HEK293 (cell line): ENCODE measurements at regions not wholly inside any gene's neighbourhood (a gene's known extent, or its start where the extent isn't known, plus 50 kb on each side); places are given as distances from the start of the nearest gene placed in this dataset.

Experiments used
- CTCF ChIA-PET: fragments of 350-600 bp; formaldehyde crosslinking; extraction: SDS; loops from one replicate; lab custom pipeline; 2021; ENCODE audit warnings: antibody characterized with exemption; lab: Yijun Ruan, JAX
- POLR2A ChIA-PET: fragments of 300-600 bp; formaldehyde crosslinking; extraction: SDS; loops from one replicate; lab custom pipeline; 2020; ENCODE audit warnings: antibody characterized with exemption, inconsistent platforms; lab: Yijun Ruan, JAX
- H3K27ac ChIP-seq: fragments of 200-500 bp; sonication (Bioruptor generic); 2 replicates; pipeline ENCODE4 v1.5.1; 2014; ENCODE audit warnings: low read depth, low read length, control low read depth, inconsistent platforms; ENCODE audit errors: extremely low read depth
- H3K36me3 ChIP-seq, 2 experiments: fragments of 200-500 bp in 1 of 2; sonication (Bioruptor generic) in 1 of 2; 1 replicate in 1 of 2; 2 replicates in 1 of 2; pipeline ENCODE4 v1.5.1; 2014 to 2017; ENCODE audit warnings: inconsistent platforms in 2 of 2, low read length in 2 of 2; ENCODE audit not compliant: control insufficient read depth in 2 of 2, insufficient read depth in 1 of 2
- H3K4me1 ChIP-seq: fragments of 200-500 bp; sonication (Bioruptor generic); 2 replicates; pipeline ENCODE4 v1.5.1; 2014; ENCODE audit warnings: mild to moderate bottlenecking, low read length, inconsistent platforms; ENCODE audit not compliant: control insufficient read depth, insufficient read depth
- H3K4me3 ChIP-seq: 2 replicates; pipeline ENCODE4 v1.5.1; 2011; ENCODE audit warnings: low read depth, mild to moderate bottlenecking, control low read depth, low read length, moderate library complexity
- H3K9me3 ChIP-seq: fragments of 200-500 bp; sonication (Bioruptor generic); 2 replicates; pipeline ENCODE4 v1.5.1; 2014; ENCODE audit warnings: low read depth, low read length, inconsistent platforms; ENCODE audit not compliant: control insufficient read depth, insufficient read depth
- AEBP2 ChIP-seq: fragments of 450-650 bp; formaldehyde crosslinking; IDR thresholded peaks from 2 replicates; pipeline ENCODE4 v1.5.1; 2016; ENCODE audit warnings: missing biosample characterization, missing genetic modification characterization, borderline replicate concordance
- GLIS1 ChIP-seq: fragments of 450-650 bp; formaldehyde crosslinking; IDR thresholded peaks from 2 replicates; pipeline ENCODE4 v1.5.1; 2016; ENCODE audit warnings: missing biosample characterization, missing genetic modification characterization
- PRDM1 ChIP-seq: fragments of 450-650 bp; formaldehyde crosslinking; IDR thresholded peaks from 2 replicates; pipeline ENCODE4; 2016; ENCODE audit warnings: missing biosample characterization, missing genetic modification characterization
- YY1 ChIP-seq: fragments of 450-650 bp; formaldehyde crosslinking; IDR thresholded peaks from 2 replicates; pipeline ENCODE4 v1.5.1; 2018; ENCODE audit warnings: missing biosample characterization, missing genetic modification characterization
- ZBTB11 ChIP-seq: fragments of 450-650 bp; formaldehyde crosslinking; conservative IDR thresholded peaks from 2 replicates; pipeline ENCODE4 v1.5.1; 2016; ENCODE audit warnings: low read depth, missing biosample characterization, missing genetic modification characterization
- ZFP3 ChIP-seq: fragments of 450-650 bp; formaldehyde crosslinking; IDR thresholded peaks from 2 replicates; pipeline ENCODE4 v1.5.1; 2016; ENCODE audit warnings: low read depth, missing biosample characterization, missing genetic modification characterization
- ZNF146 ChIP-seq: fragments of 450-650 bp; formaldehyde crosslinking; IDR thresholded peaks from 2 replicates; pipeline ENCODE4 v1.5.1; 2016; ENCODE audit warnings: missing biosample characterization, missing genetic modification characterization
- ZNF155 ChIP-seq: fragments of 450-650 bp; formaldehyde crosslinking; IDR thresholded peaks from 2 replicates; pipeline ENCODE4 v1.5.1; 2016; ENCODE audit warnings: missing biosample characterization, missing genetic modification characterization
- ZNF239 ChIP-seq: fragments of 450-650 bp; formaldehyde crosslinking; IDR thresholded peaks from 2 replicates; pipeline ENCODE4 v1.5.1; 2016; ENCODE audit warnings: missing biosample characterization, missing genetic modification characterization
- ZNF24 ChIP-seq: fragments of 450-650 bp; formaldehyde crosslinking; IDR thresholded peaks from 2 replicates; pipeline ENCODE4 v1.5.1; 2016; ENCODE audit warnings: missing biosample characterization, missing genetic modification characterization
- ZNF248 ChIP-seq: fragments of 450-650 bp; formaldehyde crosslinking; IDR thresholded peaks from 2 replicates; pipeline ENCODE4 v1.5.1; 2017; ENCODE audit warnings: missing biosample characterization, missing genetic modification characterization
- ZNF366 ChIP-seq: fragments of 450-650 bp; formaldehyde crosslinking; conservative IDR thresholded peaks from 2 replicates; pipeline ENCODE4 v1.5.1; 2016; ENCODE audit warnings: missing biosample characterization, missing genetic modification characterization
- ZNF426 ChIP-seq: fragments of 450-650 bp; formaldehyde crosslinking; IDR thresholded peaks from 2 replicates; pipeline ENCODE4 v1.5.1; 2017; ENCODE audit warnings: missing biosample characterization, missing genetic modification characterization, mild to moderate bottlenecking, inconsistent platforms, moderate library complexity
- ZNF488 ChIP-seq: fragments of 450-650 bp; formaldehyde crosslinking; IDR thresholded peaks from 2 replicates; pipeline ENCODE4 v1.5.1; 2016; ENCODE audit warnings: missing biosample characterization, missing genetic modification characterization
- ZNF514 ChIP-seq: fragments of 450-650 bp; formaldehyde crosslinking; IDR thresholded peaks from 2 replicates; pipeline ENCODE4 v1.5.1; 2016; ENCODE audit warnings: missing biosample characterization, missing genetic modification characterization
- ZNF529 ChIP-seq: fragments of 450-650 bp; formaldehyde crosslinking; IDR thresholded peaks from 2 replicates; pipeline ENCODE4 v1.5.1; 2017; ENCODE audit warnings: missing genetic modification characterization, missing biosample characterization; ENCODE audit not compliant: insufficient replicate concordance
- ZNF585B ChIP-seq: fragments of 450-650 bp; formaldehyde crosslinking; IDR thresholded peaks from 2 replicates; pipeline ENCODE4 v1.5.1; 2016; ENCODE audit warnings: missing biosample characterization, missing genetic modification characterization
- ZNF658 ChIP-seq: fragments of 450-650 bp; formaldehyde crosslinking; IDR thresholded peaks from 2 replicates; pipeline ENCODE4; 2016; ENCODE audit warnings: missing biosample characterization, missing genetic modification characterization
- ZNF701 ChIP-seq: fragments of 450-650 bp; formaldehyde crosslinking; IDR thresholded peaks from 2 replicates; pipeline ENCODE4 v1.5.1; 2016; ENCODE audit warnings: missing biosample characterization, missing genetic modification characterization
- ZSCAN18 ChIP-seq: fragments of 450-650 bp; formaldehyde crosslinking; IDR thresholded peaks from 2 replicates; pipeline ENCODE4 v1.5.1; 2016; ENCODE audit warnings: missing biosample characterization, missing genetic modification characterization
- ZXDB ChIP-seq: fragments of 450-650 bp; formaldehyde crosslinking; IDR thresholded peaks from 2 replicates; pipeline ENCODE4 v1.5.1; 2016; ENCODE audit warnings: missing biosample characterization, missing genetic modification characterization

- H3K27ac ChIP-seq = no peak overlapping the region
- POLR2A ChIA-PET = no interaction called here
- CTCF ChIA-PET = interaction anchor here (1.0 to 9.3 kb wide), 3 partner anchors 18 to 29 kb away, joined by 3 to 59 read pairs (median 5); no protein-coding TSS in a partner anchor
- no peaks in the 10 kb centered on the region for H3K36me3 ChIP-seq
- TF ChIP-seq ZNF529 (tag by site-specific recombination) (no peak), ZXDB (tag by site-specific recombination) (no peak), YY1 (tag by site-specific recombination) (no peak), ZNF514 (no peak), PRDM1 (tag by site-specific recombination) (no peak), ZNF155 (tag by site-specific recombination) (no peak), ZSCAN18 (tag by site-specific recombination) (no peak), ZNF146 (tag by site-specific recombination) (no peak)
- no peak overlapping the region for H3K4me3 ChIP-seq
- no peaks in the 10 kb centered on the region for H3K9me3 ChIP-seq
- H3K4me1 ChIP-seq = no peaks in the 10 kb centered on the region
Measured at GRCh38 chr22:22403771-22404170, 104.8 kb downstream of the ZNF280B start.

- H3K9me3 ChIP-seq = no peaks in the 10 kb centered on the region
- TF ChIP-seq ZNF248 (tag by site-specific recombination) (no peak), ZNF24 (no peak), ZNF426 (no peak), ZNF658 (tag by site-specific recombination) (no peak), ZNF366 (tag by site-specific recombination) (no peak), ZXDB (tag by site-specific recombination) (no peak), ZNF701 (tag by site-specific recombination) (no peak), ZNF239 (tag by site-specific recombination) (no peak), ZFP3 (tag by site-specific recombination) (no peak)
- no peak overlapping the region for H3K4me3 ChIP-seq
- H3K4me1 ChIP-seq = no peaks in the 10 kb centered on the region
- H3K27ac ChIP-seq = no peak overlapping the region
- POLR2A ChIA-PET = no interaction called here
- H3K36me3 ChIP-seq = no peaks in the 10 kb centered on the region
- CTCF ChIA-PET = interaction anchor here (1.0 to 9.3 kb wide), 4 partner anchors 10 to 59 kb away, joined by 3 to 59 read pairs (median 4); no protein-coding TSS in a partner anchor
Measured at GRCh38 chr22:22404598-22405284, 103.8 kb downstream of the ZNF280B start.

GRCh38 chr22:22406445-22407027 is 102.0 kb downstream of the ZNF280B start:
- Histone ChIP-seq H3K4me1 (no peaks in the 10 kb centered on the region), H3K36me3 (no peaks in the 10 kb centered on the region), H3K27ac (no peak overlapping the region), H3K4me3 (no peak overlapping the region), H3K9me3 (no peaks in the 10 kb centered on the region)
- POLR2A ChIA-PET = no interaction called here
- CTCF ChIA-PET = interaction anchor here (0.6 to 9.3 kb wide), 3 partner anchors 15 to 127 kb away, joined by 3 to 59 read pairs (median 9); no protein-coding TSS in a partner anchor
- TF ChIP-seq ZNF488 (tag by site-specific recombination) (no peak), GLIS1 (no peak), AEBP2 (tag by site-specific recombination) (no peak), YY1 (tag by site-specific recombination) (no peak), ZNF585B (tag by site-specific recombination) (no peak), ZNF426 (no peak), ZBTB11 (tag by site-specific recombination) (no peak)
